GM23338 (cell line): ENCODE measurements at regions not wholly inside any gene's neighbourhood (a gene's known extent, or its start where the extent isn't known, plus 50 kb on each side); places are given as distances from the start of the nearest gene placed in this dataset.

ENCODE experiments used
- ATAC-seq: fragments of 200-7000 bp; cut with Tn5 transposase; 3 replicates; pipeline ENCODE4 v1.9.1; 2020
- DNase-seq: peaks from one replicate; pipeline ENCODE4 v3.0.0-alpha.2; 2015; ENCODE audit warnings: low spot score
- H2AFZ ChIP-seq: fragments of 200-600 bp; sonication (generic); 2 replicates; pipeline ENCODE4 v1.8.0; 2016; ENCODE audit warnings: antibody characterized with exemption, mild to moderate bottlenecking, moderate library complexity
- H3F3A ChIP-seq: fragments of 200-600 bp; sonication (generic); replicated peaks from 2 replicates; pipeline ENCODE4 v1.8.0; 2017; ENCODE audit warnings: antibody characterized with exemption, mixed run types, low read depth
- H3K27ac ChIP-seq: fragments of 200-600 bp; sonication (generic); 2 replicates; pipeline ENCODE4 v1.6.1; 2016; ENCODE audit warnings: low read depth
- H3K27me3 ChIP-seq: fragments of 200-600 bp; sonication (generic); 2 replicates; pipeline ENCODE4 v1.8.0; 2016; ENCODE audit warnings: mild to moderate bottlenecking, mixed run types, moderate library complexity; ENCODE audit not compliant: insufficient read depth
- H3K36me3 ChIP-seq: fragments of 200-600 bp; sonication (generic); 2 replicates; pipeline ENCODE4 v1.8.0; 2016; ENCODE audit warnings: mild to moderate bottlenecking; ENCODE audit not compliant: insufficient read depth
- H3K4me1 ChIP-seq: fragments of 200-600 bp; sonication (generic); 2 replicates; pipeline ENCODE4 v1.8.0; 2016; ENCODE audit warnings: mild to moderate bottlenecking, moderate library complexity; ENCODE audit not compliant: insufficient read depth
- H3K4me2 ChIP-seq: fragments of 200-600 bp; sonication (generic); 2 replicates; pipeline ENCODE4 v1.7.1; 2017; ENCODE audit warnings: mixed run types
- H3K4me3 ChIP-seq: fragments of 200-600 bp; sonication (generic); 2 replicates; pipeline ENCODE4 v1.6.1; 2016; ENCODE audit warnings: mixed run types
- H3K79me2 ChIP-seq: fragments of 200-600 bp; sonication (generic); replicated peaks from 2 replicates; pipeline ENCODE4 v1.8.0; 2017; ENCODE audit warnings: mild to moderate bottlenecking; ENCODE audit not compliant: insufficient read depth
- H3K9me2 ChIP-seq: fragments of 200-600 bp; sonication (generic); 2 replicates; pipeline ENCODE4 v1.8.0; 2017; ENCODE audit not compliant: insufficient read depth
- H4K20me1 ChIP-seq: fragments of 200-600 bp; sonication (generic); replicated peaks from 2 replicates; pipeline ENCODE4 v1.8.0; 2017; ENCODE audit warnings: mild to moderate bottlenecking; ENCODE audit not compliant: insufficient read depth
- H3K27ac Mint-ChIP-seq: 2 replicates; pipeline ENCODE4 v1.8.0; 2020; ENCODE audit warnings: inconsistent platforms, mild to moderate bottlenecking, moderate library complexity, mixed read lengths
- H3K27me3 Mint-ChIP-seq: 3 replicates; pipeline ENCODE4 v1.8.0; 2022; ENCODE audit warnings: low read depth, mild to moderate bottlenecking, moderate library complexity, mixed read lengths, inconsistent platforms; ENCODE audit not compliant: insufficient read depth, poor library complexity
- H3K36me3 Mint-ChIP-seq: 3 replicates; pipeline ENCODE4 v1.8.0; 2021; ENCODE audit warnings: low read depth, mild to moderate bottlenecking, inconsistent platforms, moderate library complexity, mixed read lengths
- H3K4me1 Mint-ChIP-seq: 3 replicates; pipeline ENCODE4 v1.8.0; 2020; ENCODE audit warnings: mild to moderate bottlenecking, inconsistent platforms, mixed read lengths
- H3K4me3 Mint-ChIP-seq: 3 replicates; pipeline ENCODE4 v1.8.0; 2021; ENCODE audit warnings: moderate library complexity, mild to moderate bottlenecking, inconsistent platforms, mixed read lengths
- H3K9me3 Mint-ChIP-seq: 3 replicates; pipeline ENCODE4 v1.8.0; 2020; ENCODE audit warnings: moderate library complexity, mild to moderate bottlenecking, inconsistent platforms, mixed read lengths
- CREB1 ChIP-seq: fragments of 250-450 bp; sonication (Bioruptor Pico); IDR thresholded peaks from 2 replicates; pipeline ENCODE4 v1.5.0; 2020; ENCODE audit warnings: low read depth, mild to moderate bottlenecking, moderate library complexity
- CTCF ChIP-seq, 2 experiments: fragments of 200-600 bp in 1 of 2; sonication (generic) in 1 of 2; conservative IDR thresholded peaks; 2 replicates each; pipeline versions ENCODE4 v1.5.1 to v1.6.1; 2016 to 2017; ENCODE audit warnings: antibody characterized with exemption in 2 of 2, low read depth in 2 of 2, mild to moderate bottlenecking in 2 of 2, moderate library complexity in 1 of 2
- ETS1 ChIP-seq: IDR thresholded peaks from 2 replicates; pipeline ENCODE4 v1.6.1; 2016; ENCODE audit warnings: antibody characterized with exemption
- EZH2 ChIP-seq: fragments of 200-600 bp; sonication (generic); IDR thresholded peaks from one replicate; pipeline ENCODE4 v1.8.0; 2017; ENCODE audit warnings: antibody characterized with exemption, mild to moderate bottlenecking, low read depth; ENCODE audit not compliant: unreplicated experiment
- EZH2phosphoT487 ChIP-seq: fragments of 200-600 bp; sonication (generic); IDR thresholded peaks from one replicate; pipeline ENCODE4 v1.8.1; 2018; ENCODE audit warnings: antibody characterized with exemption; ENCODE audit not compliant: unreplicated experiment
- JUNB ChIP-seq: IDR thresholded peaks from one replicate; pipeline ENCODE4 v1.6.1; 2016; ENCODE audit warnings: antibody characterized with exemption; ENCODE audit not compliant: unreplicated experiment
- NANOG ChIP-seq: IDR thresholded peaks from 2 replicates; pipeline ENCODE4 v1.6.1; 2016; ENCODE audit warnings: antibody characterized with exemption, borderline replicate concordance
- POLR2AphosphoS5 ChIP-seq: IDR thresholded peaks from 2 replicates; pipeline ENCODE4 v1.6.1; 2016; ENCODE audit warnings: antibody characterized with exemption, low read depth
- STAT1 ChIP-seq: IDR thresholded peaks from one replicate; pipeline ENCODE4 v1.6.1; 2016; ENCODE audit warnings: antibody characterized with exemption; ENCODE audit not compliant: unreplicated experiment
- ZNF114 ChIP-seq: fragments of 250-450 bp; sonication (Bioruptor Pico); IDR thresholded peaks from 2 replicates; pipeline ENCODE4 v1.5.0; 2020; ENCODE audit warnings: mild to moderate bottlenecking, moderate library complexity
- ZNF331 ChIP-seq: fragments of 250-450 bp; sonication (Bioruptor Pico); IDR thresholded peaks from 2 replicates; pipeline ENCODE4 v1.5.0; 2020; ENCODE audit warnings: low read depth, mild to moderate bottlenecking, moderate library complexity
- TF ChIP-seq, protein P1 (sequence below): IDR thresholded peaks from one replicate; pipeline ENCODE4 v1.6.1; 2018; ENCODE audit warnings: antibody characterized with exemption; ENCODE audit not compliant: unreplicated experiment
- TF ChIP-seq, protein P2 (sequence below): fragments of 250-450 bp; sonication (Bioruptor Pico); IDR thresholded peaks from 2 replicates; pipeline ENCODE4 v1.5.0; 2020; ENCODE audit warnings: mild to moderate bottlenecking, moderate library complexity

GRCh38 chr5:155308289-155308688, 294.7 kb downstream of the KIF4B start:
- Histone ChIP-seq H3K79me2 (no peaks in the 10 kb centered on the region), H3K36me3 (no peaks in the 10 kb centered on the region), H3F3A (no peaks in the 10 kb centered on the region), H3K4me1 (no peaks in the 10 kb centered on the region), H3K27ac (no peak overlapping the region), H2AFZ (no peak overlapping the region), H4K20me1 (no peaks in the 10 kb centered on the region), H3K27me3 (no peaks in the 10 kb centered on the region), H3K4me2 (no peak overlapping the region), H3K9me2 (0 out of 2 replicates have a peak, but pooled peaks cover 7% of the 10 kb centered on the region), H3K4me3 (no peak overlapping the region)
- DNase-seq (no peak), ATAC-seq (no peak)
- H3K4me3 Mint-ChIP-seq: no peak overlapping the region
- no peaks in the 10 kb centered on the region for H3K36me3 Mint-ChIP-seq
- H3K27ac Mint-ChIP-seq: no peak overlapping the region
- H3K9me3 Mint-ChIP-seq: no peaks in the 10 kb centered on the region
- TF ChIP-seq ZNF114 (CRISPR knock-in tag): no peak
- TF ChIP-seq POLR2AphosphoS5: no peak
- TF ChIP-seq, protein P1, sequence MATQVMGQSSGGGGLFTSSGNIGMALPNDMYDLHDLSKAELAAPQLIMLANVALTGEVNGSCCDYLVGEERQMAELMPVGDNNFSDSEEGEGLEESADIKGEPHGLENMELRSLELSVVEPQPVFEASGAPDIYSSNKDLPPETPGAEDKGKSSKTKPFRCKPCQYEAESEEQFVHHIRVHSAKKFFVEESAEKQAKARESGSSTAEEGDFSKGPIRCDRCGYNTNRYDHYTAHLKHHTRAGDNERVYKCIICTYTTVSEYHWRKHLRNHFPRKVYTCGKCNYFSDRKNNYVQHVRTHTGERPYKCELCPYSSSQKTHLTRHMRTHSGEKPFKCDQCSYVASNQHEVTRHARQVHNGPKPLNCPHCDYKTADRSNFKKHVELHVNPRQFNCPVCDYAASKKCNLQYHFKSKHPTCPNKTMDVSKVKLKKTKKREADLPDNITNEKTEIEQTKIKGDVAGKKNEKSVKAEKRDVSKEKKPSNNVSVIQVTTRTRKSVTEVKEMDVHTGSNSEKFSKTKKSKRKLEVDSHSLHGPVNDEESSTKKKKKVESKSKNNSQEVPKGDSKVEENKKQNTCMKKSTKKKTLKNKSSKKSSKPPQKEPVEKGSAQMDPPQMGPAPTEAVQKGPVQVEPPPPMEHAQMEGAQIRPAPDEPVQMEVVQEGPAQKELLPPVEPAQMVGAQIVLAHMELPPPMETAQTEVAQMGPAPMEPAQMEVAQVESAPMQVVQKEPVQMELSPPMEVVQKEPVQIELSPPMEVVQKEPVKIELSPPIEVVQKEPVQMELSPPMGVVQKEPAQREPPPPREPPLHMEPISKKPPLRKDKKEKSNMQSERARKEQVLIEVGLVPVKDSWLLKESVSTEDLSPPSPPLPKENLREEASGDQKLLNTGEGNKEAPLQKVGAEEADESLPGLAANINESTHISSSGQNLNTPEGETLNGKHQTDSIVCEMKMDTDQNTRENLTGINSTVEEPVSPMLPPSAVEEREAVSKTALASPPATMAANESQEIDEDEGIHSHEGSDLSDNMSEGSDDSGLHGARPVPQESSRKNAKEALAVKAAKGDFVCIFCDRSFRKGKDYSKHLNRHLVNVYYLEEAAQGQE: no peak
- TF ChIP-seq EZH2: no peak
- TF ChIP-seq CREB1 (CRISPR knock-in tag): no peak
- TF ChIP-seq ETS1: no peak
- TF ChIP-seq NANOG: no peak
- no peak for TF ChIP-seq CTCF (conservative IDR thresholded peaks at IDR 0.05; ENCODE audit: low read depth in 2 of 2)
- no peak for TF ChIP-seq STAT1
- TF ChIP-seq, protein P2, sequence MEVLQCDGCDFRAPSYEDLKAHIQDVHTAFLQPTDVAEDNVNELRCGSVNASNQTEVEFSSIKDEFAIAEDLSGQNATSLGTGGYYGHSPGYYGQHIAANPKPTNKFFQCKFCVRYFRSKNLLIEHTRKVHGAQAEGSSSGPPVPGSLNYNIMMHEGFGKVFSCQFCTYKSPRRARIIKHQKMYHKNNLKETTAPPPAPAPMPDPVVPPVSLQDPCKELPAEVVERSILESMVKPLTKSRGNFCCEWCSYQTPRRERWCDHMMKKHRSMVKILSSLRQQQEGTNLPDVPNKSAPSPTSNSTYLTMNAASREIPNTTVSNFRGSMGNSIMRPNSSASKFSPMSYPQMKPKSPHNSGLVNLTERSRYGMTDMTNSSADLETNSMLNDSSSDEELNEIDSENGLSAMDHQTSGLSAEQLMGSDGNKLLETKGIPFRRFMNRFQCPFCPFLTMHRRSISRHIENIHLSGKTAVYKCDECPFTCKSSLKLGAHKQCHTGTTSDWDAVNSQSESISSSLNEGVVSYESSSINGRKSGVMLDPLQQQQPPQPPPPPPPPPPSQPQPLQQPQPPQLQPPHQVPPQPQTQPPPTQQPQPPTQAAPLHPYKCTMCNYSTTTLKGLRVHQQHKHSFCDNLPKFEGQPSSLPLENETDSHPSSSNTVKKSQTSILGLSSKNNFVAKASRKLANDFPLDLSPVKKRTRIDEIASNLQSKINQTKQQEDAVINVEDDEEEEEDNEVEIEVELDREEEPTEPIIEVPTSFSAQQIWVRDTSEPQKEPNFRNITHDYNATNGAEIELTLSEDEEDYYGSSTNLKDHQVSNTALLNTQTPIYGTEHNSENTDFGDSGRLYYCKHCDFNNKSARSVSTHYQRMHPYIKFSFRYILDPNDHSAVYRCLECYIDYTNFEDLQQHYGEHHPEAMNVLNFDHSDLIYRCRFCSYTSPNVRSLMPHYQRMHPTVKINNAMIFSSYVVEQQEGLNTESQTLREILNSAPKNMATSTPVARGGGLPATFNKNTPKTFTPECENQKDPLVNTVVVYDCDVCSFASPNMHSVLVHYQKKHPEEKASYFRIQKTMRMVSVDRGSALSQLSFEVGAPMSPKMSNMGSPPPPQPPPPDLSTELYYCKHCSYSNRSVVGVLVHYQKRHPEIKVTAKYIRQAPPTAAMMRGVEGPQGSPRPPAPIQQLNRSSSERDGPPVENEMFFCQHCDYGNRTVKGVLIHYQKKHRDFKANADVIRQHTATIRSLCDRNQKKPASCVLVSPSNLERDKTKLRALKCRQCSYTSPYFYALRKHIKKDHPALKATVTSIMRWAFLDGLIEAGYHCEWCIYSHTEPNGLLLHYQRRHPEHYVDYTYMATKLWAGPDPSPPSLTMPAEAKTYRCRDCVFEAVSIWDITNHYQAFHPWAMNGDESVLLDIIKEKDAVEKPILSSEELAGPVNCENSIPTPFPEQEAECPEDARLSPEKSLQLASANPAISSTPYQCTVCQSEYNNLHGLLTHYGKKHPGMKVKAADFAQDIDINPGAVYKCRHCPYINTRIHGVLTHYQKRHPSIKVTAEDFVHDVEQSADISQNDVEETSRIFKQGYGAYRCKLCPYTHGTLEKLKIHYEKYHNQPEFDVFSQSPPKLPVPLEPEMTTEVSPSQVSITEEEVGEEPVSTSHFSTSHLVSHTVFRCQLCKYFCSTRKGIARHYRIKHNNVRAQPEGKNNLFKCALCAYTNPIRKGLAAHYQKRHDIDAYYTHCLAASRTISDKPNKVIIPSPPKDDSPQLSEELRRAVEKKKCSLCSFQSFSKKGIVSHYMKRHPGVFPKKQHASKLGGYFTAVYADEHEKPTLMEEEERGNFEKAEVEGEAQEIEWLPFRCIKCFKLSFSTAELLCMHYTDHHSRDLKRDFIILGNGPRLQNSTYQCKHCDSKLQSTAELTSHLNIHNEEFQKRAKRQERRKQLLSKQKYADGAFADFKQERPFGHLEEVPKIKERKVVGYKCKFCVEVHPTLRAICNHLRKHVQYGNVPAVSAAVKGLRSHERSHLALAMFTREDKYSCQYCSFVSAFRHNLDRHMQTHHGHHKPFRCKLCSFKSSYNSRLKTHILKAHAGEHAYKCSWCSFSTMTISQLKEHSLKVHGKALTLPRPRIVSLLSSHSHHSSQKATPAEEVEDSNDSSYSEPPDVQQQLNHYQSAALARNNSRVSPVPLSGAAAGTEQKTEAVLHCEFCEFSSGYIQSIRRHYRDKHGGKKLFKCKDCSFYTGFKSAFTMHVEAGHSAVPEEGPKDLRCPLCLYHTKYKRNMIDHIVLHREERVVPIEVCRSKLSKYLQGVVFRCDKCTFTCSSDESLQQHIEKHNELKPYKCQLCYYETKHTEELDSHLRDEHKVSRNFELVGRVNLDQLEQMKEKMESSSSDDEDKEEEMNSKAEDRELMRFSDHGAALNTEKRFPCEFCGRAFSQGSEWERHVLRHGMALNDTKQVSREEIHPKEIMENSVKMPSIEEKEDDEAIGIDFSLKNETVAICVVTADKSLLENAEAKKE (CRISPR knock-in tag): no peak
- TF ChIP-seq JUNB: no peak
- TF ChIP-seq ZNF331 (CRISPR knock-in tag): no peak
- TF ChIP-seq EZH2phosphoT487: no peak
- no peaks in the 10 kb centered on the region for H3K4me1 Mint-ChIP-seq
- no peaks in the 10 kb centered on the region for H3K27me3 Mint-ChIP-seq
